Mesothelial cell of epicardium (in vitro differentiated cells): ENCODE measurements at regions not wholly inside any gene's neighbourhood (a gene's known extent, or its start where the extent isn't known, plus 50 kb on each side); places are given as distances from the start of the nearest gene placed in this dataset.

Source experiments
- DNase-seq, 2 experiments: peaks; one replicate each; pipeline ENCODE4 v3.0.0; 2021; ENCODE audit warnings: low spot score in 2 of 2; ENCODE audit not compliant: unreplicated experiment in 2 of 2
- H3K27ac Mint-ChIP-seq: 2 replicates; pipeline ENCODE4 v1.8.0; 2021; ENCODE audit warnings: mixed read lengths
- H3K27me3 Mint-ChIP-seq: 2 replicates; pipeline ENCODE4 v1.8.0; 2021; ENCODE audit warnings: low read depth, mixed read lengths
- H3K36me3 Mint-ChIP-seq: 2 replicates; pipeline ENCODE4 v1.8.0; 2021; ENCODE audit warnings: mixed read lengths
- H3K4me1 Mint-ChIP-seq: 2 replicates; pipeline ENCODE4 v1.8.0; 2021; ENCODE audit warnings: mixed read lengths
- H3K4me3 Mint-ChIP-seq: 2 replicates; pipeline ENCODE4 v1.8.0; 2021; ENCODE audit warnings: mild to moderate bottlenecking, moderate library complexity, mixed read lengths
- H3K9me3 Mint-ChIP-seq: 2 replicates; pipeline ENCODE4 v1.8.0; 2021; ENCODE audit warnings: mixed read lengths
- CTCF ChIP-seq: fragments of 200-600 bp; sonication (generic); IDR thresholded peaks from one replicate; pipeline ENCODE4 v1.5.0; 2021; ENCODE audit warnings: antibody characterized with exemption; ENCODE audit not compliant: unreplicated experiment

GRCh38 chr2:167462379-167462778 lies 574.1 kb downstream of the XIRP2 start:
- H3K27me3 Mint-ChIP-seq = no peaks in the 10 kb centered on the region
- no peak for DNase-seq
- peaks cover 32% of the 10 kb centered on the region for H3K9me3 Mint-ChIP-seq
- no peak for TF ChIP-seq CTCF
- H3K4me3 Mint-ChIP-seq = no peak overlapping the region
- H3K4me1 Mint-ChIP-seq = no peaks in the 10 kb centered on the region
- no peak overlapping the region for H3K27ac Mint-ChIP-seq
- no peaks in the 10 kb centered on the region for H3K36me3 Mint-ChIP-seq

- peaks cover 2% of the 10 kb centered on the region for H3K36me3 Mint-ChIP-seq
- no peak overlapping the region for H3K4me3 Mint-ChIP-seq
- H3K27me3 Mint-ChIP-seq = no peaks in the 10 kb centered on the region
- no peak overlapping the region for H3K27ac Mint-ChIP-seq
- no peaks in the 10 kb centered on the region for H3K4me1 Mint-ChIP-seq
- DNase-seq = no peak
- H3K9me3 Mint-ChIP-seq = peaks cover 40% of the 10 kb centered on the region
- no peak for TF ChIP-seq CTCF
Observed at GRCh38 chr2:167454036-167454435, 565.8 kb downstream of the XIRP2 start.

GRCh38 chr2:167451496-167452289 lies 563.4 kb downstream of the XIRP2 start:
- H3K4me3 Mint-ChIP-seq = no peak overlapping the region
- H3K36me3 Mint-ChIP-seq = peaks cover 3% of the 10 kb centered on the region
- no peaks in the 10 kb centered on the region for H3K4me1 Mint-ChIP-seq
- no peak overlapping the region for H3K27ac Mint-ChIP-seq
- no peaks in the 10 kb centered on the region for H3K27me3 Mint-ChIP-seq
- DNase-seq = no peak
- peaks cover 42% of the 10 kb centered on the region for H3K9me3 Mint-ChIP-seq
- no peak for TF ChIP-seq CTCF

GRCh38 chr2:167450364-167450763 lies 562.1 kb downstream of the XIRP2 start:
- Mint-ChIP-seq H3K4me3 (no peak overlapping the region), H3K27ac (no peak overlapping the region), H3K27me3 (no peaks in the 10 kb centered on the region), H3K9me3 (peaks cover 50% of the 10 kb centered on the region), H3K4me1 (no peaks in the 10 kb centered on the region), H3K36me3 (peaks cover 3% of the 10 kb centered on the region)
- no peak for DNase-seq
- TF ChIP-seq CTCF = no peak

GRCh38 chr2:167440382-167440781 lies 552.1 kb downstream of the XIRP2 start:
- Mint-ChIP-seq H3K27ac (no peak overlapping the region), H3K4me1 (no peaks in the 10 kb centered on the region), H3K9me3 (peaks cover 17% of the 10 kb centered on the region), H3K4me3 (no peak overlapping the region), H3K36me3 (peaks cover 2% of the 10 kb centered on the region), H3K27me3 (no peaks in the 10 kb centered on the region)
- DNase-seq = no peak
- no peak for TF ChIP-seq CTCF

- Mint-ChIP-seq H3K27me3 (no peaks in the 10 kb centered on the region), H3K27ac (no peak overlapping the region), H3K4me1 (no peaks in the 10 kb centered on the region), H3K4me3 (no peak overlapping the region), H3K9me3 (peaks cover 7% of the 10 kb centered on the region), H3K36me3 (no peaks in the 10 kb centered on the region)
- no peak for DNase-seq
- TF ChIP-seq CTCF = no peak
Observed at GRCh38 chr2:167438206-167438605, 549.9 kb downstream of the XIRP2 start.
